Esophagus muscularis mucosa (tissue), 4 donors: ENCODE measurements at regions not wholly inside any gene's neighbourhood (a gene's known extent, or its start where the extent isn't known, plus 50 kb on each side); places are given as distances from the start of the nearest gene placed in this dataset.

Experiments
- DNase-seq: peaks from one replicate; pipeline ENCODE4 v3.0.0-alpha.2; 2017; ENCODE audit errors: extremely low spot score
- H3K27ac ChIP-seq, 4 donors: fragments of 200-600 bp; sonication (generic); replicated peaks in 1 of 4; 1 replicate in 3 of 4; 2 replicates in 1 of 4; pipeline ENCODE4 v1.5.1; 2016 to 2019; ENCODE audit warnings: mild to moderate bottlenecking in 1 of 4
- H3K27me3 ChIP-seq, 4 donors: fragments of 200-600 bp; sonication (generic); one replicate each; pipeline versions ENCODE4 v1.5.1 to v1.6.0; 2016 to 2019
- H3K36me3 ChIP-seq, 4 donors: fragments of 200-600 bp; sonication (generic); one replicate each; pipeline ENCODE4 v1.5.1; 2016 to 2019
- H3K4me1 ChIP-seq, 4 donors: fragments of 200-600 bp; sonication (generic); one replicate each; pipeline ENCODE4 v1.5.1; 2016 to 2019
- H3K4me3 ChIP-seq, 4 donors: fragments of 200-600 bp; sonication (generic); 1 replicate in 2 of 4; 2 replicates in 2 of 4; pipeline ENCODE4 v1.5.1; 2016 to 2019; ENCODE audit warnings: mild to moderate bottlenecking in 4 of 4, moderate library complexity in 1 of 4
- H3K9me3 ChIP-seq, 4 donors: fragments of 200-600 bp; sonication (generic); 1 replicate in 3 of 4; 2 replicates in 1 of 4; pipeline ENCODE4 v1.5.1; 2016 to 2019
- EP300 ChIP-seq: sonication (generic); formaldehyde crosslinking; IDR thresholded peaks from one replicate; pipeline ENCODE4 v1.6.1; 2017; ENCODE audit warnings: antibody characterized with exemption
- POLR2A ChIP-seq: fragments of 450-650 bp; IDR thresholded peaks from one replicate; pipeline ENCODE4 v1.6.1; 2017; ENCODE audit warnings: antibody characterized with exemption, moderate library complexity, mild to moderate bottlenecking, low read depth
- POLR2AphosphoS5 ChIP-seq, 2 donors: sonication (generic); formaldehyde crosslinking; IDR thresholded peaks; one replicate each; pipeline ENCODE4 v1.6.1; 2017; ENCODE audit warnings: antibody characterized with exemption in 2 of 2
- WGBS: methylation state at CpG from one replicate; pipeline ENCODE4 v1.1.5; 2018; 5-methylcytosine and 5-hydroxymethylcytosine counted together
- intact Hi-C: fragments of 100-400 bp; cut with DNase I; formaldehyde crosslinking; loops from one replicate; pipeline ENCODE4 v1.15.1; 2023
- TF ChIP-seq, protein P1 (sequence below), 3 experiments: fragments of 200-600 bp in 2 of 3; fragments of 450-650 bp in 1 of 3; sonication (generic) in 2 of 3; IDR thresholded peaks; one replicate each; pipeline ENCODE4 v1.5.1; 2017 to 2019; ENCODE audit warnings: antibody characterized with exemption in 3 of 3, mild to moderate bottlenecking in 2 of 3, moderate library complexity in 1 of 3

DNA sequence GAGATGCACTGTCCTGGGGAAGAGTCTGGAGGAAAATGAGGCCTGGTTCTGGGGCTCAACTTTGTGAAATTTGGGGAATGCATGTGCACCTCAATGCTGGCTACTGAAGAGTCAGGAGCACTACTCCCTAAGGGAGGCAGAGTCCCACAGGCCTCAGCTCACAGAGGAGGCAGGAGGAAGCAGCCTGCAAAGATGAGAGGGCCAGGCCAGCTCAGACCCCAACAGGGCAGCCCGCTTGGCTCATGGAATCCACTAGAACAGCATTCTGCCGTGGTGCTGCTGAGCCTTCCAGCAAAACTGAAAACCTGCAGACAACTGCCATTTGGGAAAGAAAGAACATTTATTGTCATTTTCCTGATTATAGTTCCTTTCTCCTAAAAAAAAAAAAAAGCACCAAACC, 300.5 kb downstream of the CTTN start:
- TF ChIP-seq, protein P1, sequence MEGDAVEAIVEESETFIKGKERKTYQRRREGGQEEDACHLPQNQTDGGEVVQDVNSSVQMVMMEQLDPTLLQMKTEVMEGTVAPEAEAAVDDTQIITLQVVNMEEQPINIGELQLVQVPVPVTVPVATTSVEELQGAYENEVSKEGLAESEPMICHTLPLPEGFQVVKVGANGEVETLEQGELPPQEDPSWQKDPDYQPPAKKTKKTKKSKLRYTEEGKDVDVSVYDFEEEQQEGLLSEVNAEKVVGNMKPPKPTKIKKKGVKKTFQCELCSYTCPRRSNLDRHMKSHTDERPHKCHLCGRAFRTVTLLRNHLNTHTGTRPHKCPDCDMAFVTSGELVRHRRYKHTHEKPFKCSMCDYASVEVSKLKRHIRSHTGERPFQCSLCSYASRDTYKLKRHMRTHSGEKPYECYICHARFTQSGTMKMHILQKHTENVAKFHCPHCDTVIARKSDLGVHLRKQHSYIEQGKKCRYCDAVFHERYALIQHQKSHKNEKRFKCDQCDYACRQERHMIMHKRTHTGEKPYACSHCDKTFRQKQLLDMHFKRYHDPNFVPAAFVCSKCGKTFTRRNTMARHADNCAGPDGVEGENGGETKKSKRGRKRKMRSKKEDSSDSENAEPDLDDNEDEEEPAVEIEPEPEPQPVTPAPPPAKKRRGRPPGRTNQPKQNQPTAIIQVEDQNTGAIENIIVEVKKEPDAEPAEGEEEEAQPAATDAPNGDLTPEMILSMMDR (IDR thresholded peaks at IDR 0.05), result no peak
- 84% methylated on average over 2 of the region's 2 CpGs for WGBS

DNA sequence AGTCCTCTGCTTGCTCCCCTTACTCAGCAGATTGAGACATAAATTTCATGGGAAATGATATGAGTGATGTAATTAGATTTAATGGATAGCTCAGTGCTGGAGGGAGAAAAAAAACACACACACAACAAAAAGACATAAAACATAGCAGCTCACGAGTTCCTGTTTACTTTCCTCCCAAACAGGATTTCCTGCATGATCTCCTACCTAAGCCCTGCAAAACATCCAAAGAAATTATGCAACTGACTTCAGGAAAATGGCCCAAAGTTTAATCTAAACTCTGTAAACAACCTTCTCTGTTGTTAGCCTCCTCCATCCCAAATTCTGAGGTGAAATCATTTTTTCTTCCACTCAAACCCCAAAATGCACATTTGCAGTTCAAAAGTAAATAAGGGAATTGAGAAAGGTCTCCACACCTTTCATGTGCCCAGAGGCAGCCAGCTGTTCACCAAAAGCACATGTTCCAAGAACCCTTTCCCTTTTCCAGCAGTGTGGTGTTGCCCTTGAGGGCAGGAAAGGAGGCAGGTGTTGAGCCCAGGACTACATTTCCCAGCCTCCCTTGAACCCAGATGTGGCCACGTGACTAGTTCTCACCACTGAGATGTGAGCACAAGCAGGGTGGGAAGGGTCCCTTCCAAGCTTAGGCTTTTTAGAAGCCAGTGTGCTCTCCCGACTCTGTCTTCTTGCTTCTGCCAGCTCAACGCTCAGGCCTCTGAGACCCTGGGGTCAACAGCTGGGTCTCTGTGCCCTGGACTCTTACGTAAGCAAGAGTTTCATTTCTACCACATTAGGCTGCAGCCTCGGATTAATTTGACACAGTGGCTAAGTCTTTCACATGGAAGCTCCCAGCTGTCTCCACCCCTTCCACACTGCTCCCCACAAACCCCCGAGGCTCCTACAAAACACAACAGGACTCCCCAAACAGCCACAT, 301.2 kb downstream of the CTTN start:
- no peak overlapping the region for H3K27ac ChIP-seq
- peaks cover 0 to 3% (median 0%) of the 10 kb centered on the region in 4 donors for H3K36me3 ChIP-seq
- H3K27me3 ChIP-seq, result peaks cover 0 to 10% (median 0%) of the 10 kb centered on the region in 4 donors
- no peaks in the 10 kb centered on the region for H3K9me3 ChIP-seq
- intact Hi-C loops, result no loop called here
- TF ChIP-seq POLR2A (no peak), POLR2AphosphoS5 (IDR thresholded peaks at IDR 0.05) (no peak), EP300 (no peak)
- TF ChIP-seq, protein P1 (IDR thresholded peaks at IDR 0.05), result no peak
- WGBS, result 68% methylated on average over 7 of the region's 7 CpGs
- H3K4me3 ChIP-seq, result no peak overlapping the region
- DNase-seq, result no peak
- H3K4me1 ChIP-seq, result no peaks in the 10 kb centered on the region

More for the DNA sequence above, 300.5 kb downstream of the CTTN start:
- no peak for DNase-seq
- Histone ChIP-seq H3K9me3 (no peaks in the 10 kb centered on the region), H3K4me1 (no peaks in the 10 kb centered on the region), H3K36me3 (peaks cover 0 to 3% (median 0%) of the 10 kb centered on the region in 4 donors), H3K27ac (no peak overlapping the region), H3K27me3 (peaks cover 0 to 9% (median 0%) of the 10 kb centered on the region in 4 donors), H3K4me3 (no peak overlapping the region)
- intact Hi-C loops, result no loop called here

DNA sequence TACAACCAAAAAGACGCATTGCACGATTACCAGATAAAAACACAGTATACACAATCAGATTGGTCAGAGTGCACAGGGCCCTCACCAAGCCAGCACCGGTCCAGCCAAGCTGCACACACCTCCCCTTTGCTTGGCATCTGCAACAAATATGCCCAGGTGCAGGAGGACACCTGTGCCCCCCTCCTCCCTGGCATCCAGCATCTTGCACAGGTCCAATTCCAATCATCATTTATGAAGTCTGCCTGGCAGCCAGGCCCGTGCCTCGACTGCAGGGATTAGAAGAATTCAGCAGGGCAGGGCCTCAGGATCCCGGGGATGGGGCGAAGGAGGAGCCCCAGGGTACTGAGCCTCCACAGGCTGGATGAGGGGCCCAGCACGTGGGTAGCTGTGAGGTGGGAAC, 302.1 kb downstream of the CTTN start:
- Histone ChIP-seq H3K36me3 (peaks cover 0 to 3% (median 0%) of the 10 kb centered on the region in 4 donors), H3K9me3 (no peaks in the 10 kb centered on the region), H3K4me3 (no peak overlapping the region), H3K27ac (no peak overlapping the region), H3K27me3 (peaks cover 0 to 10% (median 0%) of the 10 kb centered on the region in 4 donors), H3K4me1 (no peaks in the 10 kb centered on the region)
- no peak for DNase-seq
- WGBS, result 100% methylated on average over 2 of the region's 8 CpGs
- intact Hi-C loops, result no loop called here
- TF ChIP-seq EP300, result no peak
- no peak for TF ChIP-seq POLR2A
- TF ChIP-seq POLR2AphosphoS5 (IDR thresholded peaks at IDR 0.05), result no peak

DNA sequence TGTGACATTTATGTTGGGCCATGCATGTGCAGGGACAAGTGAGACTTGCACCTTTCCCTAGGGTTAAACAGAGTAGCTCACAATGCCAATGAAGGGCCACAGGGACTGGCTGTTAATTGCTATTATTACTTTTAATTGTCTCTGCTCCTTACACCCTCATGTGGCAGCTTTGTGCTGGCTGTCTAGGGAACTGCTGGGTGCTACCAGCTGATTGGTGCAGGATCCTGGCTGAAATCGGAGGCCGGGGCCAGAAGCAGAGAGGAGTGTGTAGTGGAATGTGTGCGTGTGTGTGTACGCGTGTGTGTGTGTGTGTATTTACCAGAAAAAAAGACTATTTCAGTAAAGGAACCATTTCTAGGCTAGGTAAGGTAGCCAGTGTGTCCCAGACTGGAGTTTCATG, 302.5 kb downstream of the CTTN start:
- Histone ChIP-seq H3K27me3 (peaks cover 0 to 10% (median 0%) of the 10 kb centered on the region in 4 donors), H3K4me3 (no peak overlapping the region), H3K27ac (no peak overlapping the region), H3K9me3 (no peaks in the 10 kb centered on the region), H3K4me1 (no peaks in the 10 kb centered on the region), H3K36me3 (peaks cover 0 to 3% (median 0%) of the 10 kb centered on the region in 4 donors)
- TF ChIP-seq, protein P1 (IDR thresholded peaks at IDR 0.05), result no peak
- TF ChIP-seq POLR2A (no peak), POLR2AphosphoS5 (IDR thresholded peaks at IDR 0.05) (no peak), EP300 (no peak)
- DNase-seq, result no peak
- intact Hi-C loops, result no loop called here
- 59% methylated on average over 5 of the region's 5 CpGs for WGBS

DNA sequence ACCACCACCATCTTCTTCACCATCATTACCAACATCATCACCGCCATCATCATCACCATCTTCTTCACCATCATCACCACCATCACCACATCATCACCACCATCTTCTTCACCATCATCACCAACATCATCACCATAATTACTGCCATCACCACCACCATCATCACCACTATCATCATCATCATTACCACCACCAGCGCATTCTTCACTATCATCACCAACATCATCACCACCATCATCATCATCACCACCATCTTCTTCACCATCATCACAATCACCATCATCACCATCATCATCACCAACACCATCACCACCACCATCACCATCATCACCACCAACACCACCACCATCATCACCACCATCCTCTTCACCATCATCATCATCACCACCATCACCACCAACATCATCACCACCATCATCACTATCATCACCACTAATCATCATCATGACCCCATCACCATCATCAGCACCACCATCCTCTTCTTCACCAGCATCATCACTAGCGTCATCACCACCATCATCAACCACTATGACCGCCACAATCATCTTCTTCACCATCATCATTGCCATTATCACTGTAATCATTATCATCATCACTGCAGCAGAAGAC, 303.8 kb downstream of the CTTN start:
- H3K36me3 ChIP-seq, result no peaks in the 10 kb centered on the region
- no peak overlapping the region for H3K4me3 ChIP-seq
- 96% methylated on average over 4 of the region's 4 CpGs for WGBS
- no peak for DNase-seq
- H3K4me1 ChIP-seq, result no peaks in the 10 kb centered on the region
- no peak overlapping the region for H3K27ac ChIP-seq
- TF ChIP-seq POLR2A (no peak), EP300 (no peak), POLR2AphosphoS5 (IDR thresholded peaks at IDR 0.05) (no peak)
- TF ChIP-seq, protein P1 (IDR thresholded peaks at IDR 0.05), result no peak
- no peaks in the 10 kb centered on the region for H3K9me3 ChIP-seq
- intact Hi-C loops, result no loop called here
- peaks cover 0 to 10% (median 0%) of the 10 kb centered on the region in 4 donors for H3K27me3 ChIP-seq
